ENCODE measurements at regions not wholly inside any gene's neighbourhood (a gene's known extent, or its start where the extent isn't known, plus 50 kb on each side); places are given as distances from the start of the nearest gene placed in this dataset.
"Not testable (repeated sequence)": the region's sequence is repeated elsewhere in the genome, so short reads cannot be mapped to it uniquely, and the experiment has no call there.

DNA sequence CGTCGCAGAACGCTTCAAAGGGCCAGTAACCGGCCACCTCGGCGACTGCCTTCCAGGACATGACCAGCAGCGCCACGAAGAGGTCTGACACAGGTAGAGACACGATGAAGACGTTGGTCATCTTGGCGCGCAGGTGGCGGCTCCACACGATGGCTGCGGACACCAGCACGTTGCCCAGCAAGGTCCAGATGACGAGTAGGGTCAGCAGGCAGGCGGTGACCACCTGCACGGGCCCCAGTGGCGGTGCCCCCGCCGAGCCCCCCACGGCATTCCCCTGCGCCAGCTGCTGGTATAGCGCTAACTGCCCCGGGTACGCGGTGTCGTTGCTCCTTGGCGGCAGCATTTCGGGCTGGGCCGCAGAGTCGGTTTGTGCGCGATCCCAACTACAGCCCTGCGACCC lies 2994.1 kb downstream of the RPIA start:
- not testable (repeated sequence) for TF ChIP-seq ZBTB11 (tag by site-specific recombination; conservative IDR thresholded peaks at IDR 0.05; ENCODE audit: low read depth); ZBTB21 (tag by site-specific recombination; IDR thresholded peaks at IDR 0.05); KLF9 (tag by site-specific recombination; IDR thresholded peaks at IDR 0.05; ENCODE audit: low read depth); SALL2 (tag by site-specific recombination; IDR thresholded peaks at IDR 0.05; ENCODE audit: borderline replicate concordance); TRIM28 (IDR thresholded peaks at IDR 0.05; ENCODE audit: borderline replicate concordance, low read length)
- TF ChIP-seq, protein P1, sequence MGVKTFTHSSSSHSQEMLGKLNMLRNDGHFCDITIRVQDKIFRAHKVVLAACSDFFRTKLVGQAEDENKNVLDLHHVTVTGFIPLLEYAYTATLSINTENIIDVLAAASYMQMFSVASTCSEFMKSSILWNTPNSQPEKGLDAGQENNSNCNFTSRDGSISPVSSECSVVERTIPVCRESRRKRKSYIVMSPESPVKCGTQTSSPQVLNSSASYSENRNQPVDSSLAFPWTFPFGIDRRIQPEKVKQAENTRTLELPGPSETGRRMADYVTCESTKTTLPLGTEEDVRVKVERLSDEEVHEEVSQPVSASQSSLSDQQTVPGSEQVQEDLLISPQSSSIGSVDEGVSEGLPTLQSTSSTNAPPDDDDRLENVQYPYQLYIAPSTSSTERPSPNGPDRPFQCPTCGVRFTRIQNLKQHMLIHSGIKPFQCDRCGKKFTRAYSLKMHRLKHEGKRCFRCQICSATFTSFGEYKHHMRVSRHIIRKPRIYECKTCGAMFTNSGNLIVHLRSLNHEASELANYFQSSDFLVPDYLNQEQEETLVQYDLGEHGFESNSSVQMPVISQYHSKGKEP (tag by site-specific recombination; IDR thresholded peaks at IDR 0.05) = not testable (repeated sequence)
